Panc1 (cell line): ENCODE measurements at regions not wholly inside any gene's neighbourhood (a gene's known extent, or its start where the extent isn't known, plus 50 kb on each side); places are given as distances from the start of the nearest gene placed in this dataset.

ENCODE experiments used
- ATAC-seq: fragments of 200-7000 bp; cut with Tn5 transposase; 2 replicates; pipeline ENCODE4 v1.9.1; 2020; ENCODE audit warnings: mild to moderate bottlenecking, moderate library complexity
- BruUV-seq: library from RNA; stranded (reverse); fragments of 400-500 nt; replicated peaks from 2 replicates; lab custom pipeline; 2021; lab: Mats Ljungman, UMichigan
- CTCF ChIA-PET: fragments of 300-600 bp; sonication (Branson Sonifier 250); formaldehyde crosslinking; loops from one replicate; lab custom pipeline; 2022; ENCODE audit warnings: antibody characterized with exemption; lab: Charles Lee
- POLR2A ChIA-PET: fragments of 300-600 bp; sonication (Branson Sonifier 250); formaldehyde crosslinking; loops from one replicate; lab custom pipeline; 2022; ENCODE audit warnings: antibody characterized with exemption; lab: Charles Lee
- DNase-seq: peaks from one replicate; pipeline ENCODE4 v3.0.0-alpha.2; 2010; ENCODE audit warnings: low read depth, low spot score
- H3K27ac ChIP-seq: 2 replicates; pipeline ENCODE4 v1.5.1; 2011; ENCODE audit warnings: mild to moderate bottlenecking, low read length, inconsistent platforms
- H3K27me3 ChIP-seq: fragments of 200-500 bp; sonication (Bioruptor generic); 2 replicates; pipeline ENCODE4 v1.6.0; 2014; ENCODE audit warnings: low read length, inconsistent platforms; ENCODE audit not compliant: control insufficient read depth, insufficient read depth
- H3K36me3 ChIP-seq: fragments of 200-500 bp; sonication (Bioruptor generic); 2 replicates; pipeline ENCODE4 v1.5.1; 2014; ENCODE audit warnings: inconsistent platforms, mild to moderate bottlenecking, low read length, moderate library complexity; ENCODE audit not compliant: control insufficient read depth, insufficient read depth
- H3K4me1 ChIP-seq: 2 replicates; pipeline ENCODE4 v1.5.1; 2011; ENCODE audit warnings: inconsistent platforms, mild to moderate bottlenecking, low read length, moderate library complexity; ENCODE audit not compliant: control insufficient read depth, insufficient read depth
- H3K4me3 ChIP-seq, 2 experiments: 2 replicates each; pipeline ENCODE4 v1.5.1; 2011 to 2012; ENCODE audit warnings: low read depth in 2 of 2, low read length in 2 of 2, mild to moderate bottlenecking in 2 of 2, inconsistent platforms in 1 of 2, moderate library complexity in 1 of 2
- H3K9me3 ChIP-seq: fragments of 200-500 bp; sonication (Bioruptor generic); 2 replicates; pipeline ENCODE4 v1.5.1; 2014; ENCODE audit warnings: low read depth, mild to moderate bottlenecking, inconsistent platforms, low read length, moderate library complexity; ENCODE audit not compliant: control insufficient read depth, insufficient read depth
- CTCF ChIP-seq: fragments of 450-650 bp; IDR thresholded peaks from 2 replicates; pipeline ENCODE4 v1.5.1; 2017; ENCODE audit warnings: mild to moderate bottlenecking
- POLR2AphosphoS5 ChIP-seq: IDR thresholded peaks from 2 replicates; pipeline ENCODE4 v1.6.1; 2012; ENCODE audit warnings: mild to moderate bottlenecking, low read depth, low read length, moderate library complexity
- REST ChIP-seq, 2 experiments: IDR thresholded peaks; 2 replicates each; pipeline ENCODE4 v1.6.1; 2011 to 2012; ENCODE audit warnings: low read depth in 2 of 2, control low read depth in 1 of 2, low read length in 1 of 2, mild to moderate bottlenecking in 1 of 2, moderate library complexity in 1 of 2; ENCODE audit not compliant: insufficient read depth in 1 of 2
- SIN3A ChIP-seq: IDR thresholded peaks from 2 replicates; pipeline ENCODE4 v1.6.1; 2012; ENCODE audit warnings: low read depth, mild to moderate bottlenecking, low read length, moderate library complexity, borderline replicate concordance; ENCODE audit not compliant: insufficient read depth
- TCF7L2 ChIP-seq: IDR thresholded peaks from 2 replicates; pipeline ENCODE4 v1.6.1; 2011; ENCODE audit warnings: mild to moderate bottlenecking, low read depth, low read length, inconsistent platforms
- in situ Hi-C: cut with HindIII; loops from 2 replicates; pipeline ENCODE4 v1.10.0; 2016; ENCODE audit warnings: low sequenced_read_pairs, low pct_unique_long_range_greater_than_20kb
- intact Hi-C: fragments of 100-400 bp; cut with micrococcal nuclease; formaldehyde crosslinking; loops from one replicate; pipeline ENCODE4 v1.10.0; 2022; ENCODE audit not compliant: unreplicated experiment

GRCh38 chr3:4191971-4192370 is 111.2 kb upstream of the SETMAR start:
- ChIA-PET POLR2A (no interaction called here), CTCF (no interaction called here)
- Histone ChIP-seq H3K9me3 (no peaks in the 10 kb centered on the region), H3K27me3 (no peaks in the 10 kb centered on the region), H3K27ac (no peak overlapping the region), H3K36me3 (no peaks in the 10 kb centered on the region; the same call in 1 of the 2 replicates), H3K4me1 (no peaks in the 10 kb centered on the region), H3K4me3 (no peak overlapping the region)
- in situ Hi-C loops = no loop called here
- BruUV-seq = no TSS peak
- no peak for DNase-seq
- no peak for TF ChIP-seq CTCF
- no peak for TF ChIP-seq SIN3A
- no peak for TF ChIP-seq REST (IDR thresholded peaks at IDR 0.05; ENCODE audit: insufficient read depth in 1 of 2, low read depth in 2 of 2, low read length in 1 of 2)
- TF ChIP-seq TCF7L2 = no peak
- TF ChIP-seq POLR2AphosphoS5 = no peak
- intact Hi-C loops = no loop called here
- no peak for ATAC-seq

- DNase-seq = no peak
- no peak for ATAC-seq
- TF ChIP-seq REST (IDR thresholded peaks at IDR 0.05; ENCODE audit: insufficient read depth in 1 of 2, low read depth in 2 of 2, low read length in 1 of 2) (no peak), SIN3A (no peak), POLR2AphosphoS5 (no peak), CTCF (no peak), TCF7L2 (no peak)
- Histone ChIP-seq H3K4me1 (no peaks in the 10 kb centered on the region), H3K27ac (no peak overlapping the region), H3K4me3 (no peak overlapping the region), H3K36me3 (no peaks in the 10 kb centered on the region), H3K27me3 (no peaks in the 10 kb centered on the region), H3K9me3 (no peaks in the 10 kb centered on the region)
- no TSS peak for BruUV-seq
- CTCF ChIA-PET = no interaction called here
- POLR2A ChIA-PET = no interaction called here
- intact Hi-C loops = no loop called here
- in situ Hi-C loops = no loop called here
These were observed 108.2 kb upstream of the SETMAR start for GRCh38 chr3:4195006-4195405.
